H1 (cell line): ENCODE measurements at regions not wholly inside any gene's neighbourhood (a gene's known extent, or its start where the extent isn't known, plus 50 kb on each side); places are given as distances from the start of the nearest gene placed in this dataset.
A peak's percentile ranks its signal among the peaks of the same experiment; 100 is the strongest.

Source experiments
- CTCF ChIA-PET: fragments of 300-600 bp; sonication (Branson Sonifier 250); formaldehyde crosslinking; loops from one replicate; lab custom pipeline; 2021; ENCODE audit not compliant: partially characterized antibody; lab: Charles Lee
- POLR2A ChIA-PET: fragments of 300-600 bp; sonication (Branson Sonifier 250); formaldehyde crosslinking; loops from one replicate; lab custom pipeline; 2021; ENCODE audit warnings: inconsistent platforms; ENCODE audit not compliant: partially characterized antibody; lab: Charles Lee
- DNase-seq, 2 experiments: peaks; one replicate each; pipeline versions ENCODE4 v3.0.0 to v3.0.0-alpha.2; 2010 to 2022; ENCODE audit warnings: low spot score in 2 of 2, low read depth in 1 of 2, mixed read lengths in 1 of 2
- FAIRE-seq: peaks from 2 replicates; lab custom pipeline; 2011; peaks lifted over from hg19 to GRCh38; lab: Jason Lieb, UNC
- H2AFZ ChIP-seq: 2 replicates; pipeline ENCODE4 v1.8.1; 2012; ENCODE audit warnings: low read length, inconsistent platforms
- H2AK5ac ChIP-seq: 2 replicates; pipeline ENCODE4 v1.6.1; 2013; ENCODE audit warnings: low read depth, low read length
- H2BK120ac ChIP-seq: replicated peaks from 2 replicates; pipeline ENCODE3; 2013; ENCODE audit warnings: low read depth, low read length, inconsistent platforms
- H2BK12ac ChIP-seq: 2 replicates; pipeline ENCODE4 v1.6.1; 2013; ENCODE audit warnings: low read depth, low read length
- H2BK15ac ChIP-seq: 2 replicates; pipeline ENCODE4 v1.6.1; 2013; ENCODE audit warnings: low read length
- H2BK20ac ChIP-seq: 2 replicates; pipeline ENCODE4 v1.6.1; 2013; ENCODE audit warnings: low read length
- H2BK5ac ChIP-seq: 2 replicates; pipeline ENCODE4 v1.6.1; 2013; ENCODE audit warnings: low read depth, low read length
- H3K14ac ChIP-seq: 2 replicates; pipeline ENCODE4 v1.6.1; 2013; ENCODE audit warnings: inconsistent platforms; ENCODE audit not compliant: insufficient read length
- H3K18ac ChIP-seq: 2 replicates; pipeline ENCODE4 v1.6.1; 2013; ENCODE audit warnings: low read length; ENCODE audit errors: extremely low read depth
- H3K23ac ChIP-seq: 2 replicates; pipeline ENCODE4 v1.6.1; 2013; ENCODE audit warnings: inconsistent platforms; ENCODE audit not compliant: insufficient read length
- H3K23me2 ChIP-seq: 2 replicates; pipeline ENCODE4 v1.6.1; 2013; ENCODE audit warnings: low read depth, low read length
- H3K27ac ChIP-seq: 2 replicates; pipeline ENCODE4 v1.6.1; 2011; ENCODE audit warnings: low read depth, low read length, inconsistent platforms
- H3K27me3 ChIP-seq, 4 experiments: replicated peaks in 1 of 4; 1 replicate in 1 of 4; 2 replicates in 3 of 4; pipeline versions ENCODE4 v1.6.1 to v1.8.1; 2011 to 2013; ENCODE audit warnings: low read length in 3 of 4, mild to moderate bottlenecking in 3 of 4, inconsistent platforms in 2 of 4, mixed read lengths in 2 of 4, moderate library complexity in 1 of 4; ENCODE audit not compliant: control insufficient read depth in 3 of 4, insufficient read depth in 3 of 4; ENCODE audit errors: extremely low read depth in 1 of 4
- H3K36me3 ChIP-seq, 4 experiments: 2 replicates each; pipeline versions ENCODE4 v1.6.1 to v1.8.1; 2011 to 2013; ENCODE audit warnings: mild to moderate bottlenecking in 4 of 4, low read length in 3 of 4, moderate library complexity in 2 of 4, control low read depth in 1 of 4, inconsistent platforms in 1 of 4; ENCODE audit not compliant: insufficient read depth in 4 of 4, control insufficient read depth in 2 of 4
- H3K4ac ChIP-seq: replicated peaks from 2 replicates; pipeline ENCODE3; 2013; ENCODE audit warnings: low read length, low read depth, mixed read lengths, inconsistent platforms; ENCODE audit not compliant: insufficient read length
- H3K4me1 ChIP-seq, 4 experiments: replicated peaks in 1 of 4; 1 replicate in 1 of 4; 2 replicates in 3 of 4; pipeline versions ENCODE4 v1.6.1 to v1.8.1; 2011 to 2013; ENCODE audit warnings: low read length in 3 of 4, inconsistent platforms in 2 of 4, mixed read lengths in 1 of 4; ENCODE audit not compliant: insufficient read depth in 4 of 4, control insufficient read depth in 3 of 4
- H3K4me2 ChIP-seq, 2 experiments: 2 replicates each; pipeline versions ENCODE4 v1.6.1 to v1.8.1; 2011 to 2013; ENCODE audit warnings: low read depth in 2 of 2, low read length in 2 of 2, control low read depth in 1 of 2, inconsistent platforms in 1 of 2, mild to moderate bottlenecking in 1 of 2; ENCODE audit not compliant: insufficient read depth in 1 of 2
- H3K4me3 ChIP-seq, 4 experiments: fragments of 200-600, 300-600 bp in 1 of 4; sonication (generic), shearing (Covaris generic), sonication (Bioruptor Twin) in 1 of 4; 2 replicates each; pipeline versions ENCODE4 v1.5.1 to v1.8.1; 2011 to 2016; ENCODE audit warnings: low read length in 4 of 4, low read depth in 3 of 4, control low read depth in 2 of 4, inconsistent platforms in 2 of 4, mild to moderate bottlenecking in 2 of 4, mixed read lengths in 1 of 4, moderate library complexity in 1 of 4; ENCODE audit not compliant: insufficient read depth in 2 of 4; ENCODE audit errors: extremely low read depth in 1 of 4
- H3K56ac ChIP-seq: replicated peaks from 2 replicates; pipeline ENCODE3; 2013; ENCODE audit warnings: low read depth, mild to moderate bottlenecking, mixed read lengths, low read length, inconsistent platforms; ENCODE audit not compliant: insufficient read length
- H3K79me1 ChIP-seq: 2 replicates; pipeline ENCODE4 v1.6.1; 2013; ENCODE audit warnings: low read depth, low read length, control low read depth
- H3K79me2 ChIP-seq, 2 experiments: 2 replicates each; pipeline versions ENCODE4 v1.6.1 to v1.8.1; 2012 to 2013; ENCODE audit warnings: low read length in 2 of 2, mild to moderate bottlenecking in 2 of 2, inconsistent platforms in 1 of 2; ENCODE audit not compliant: insufficient read depth in 2 of 2, control insufficient read depth in 1 of 2
- H3K9ac ChIP-seq, 4 experiments: replicated peaks in 1 of 4; 1 replicate in 1 of 4; 2 replicates in 3 of 4; pipeline versions ENCODE4 v1.6.1 to v1.8.1; 2011 to 2013; ENCODE audit warnings: low read depth in 3 of 4, low read length in 3 of 4, control low read depth in 2 of 4, mild to moderate bottlenecking in 2 of 4, moderate library complexity in 2 of 4, inconsistent platforms in 1 of 4; ENCODE audit errors: extremely low read depth in 1 of 4
- H3K9me3 ChIP-seq, 2 experiments: 2 replicates each; pipeline versions ENCODE4 v1.6.1 to v1.8.1; 2012 to 2013; ENCODE audit warnings: mild to moderate bottlenecking in 2 of 2, moderate library complexity in 2 of 2, control low read depth in 1 of 2, inconsistent platforms in 1 of 2, low read depth in 1 of 2, low read length in 1 of 2, mixed read lengths in 1 of 2; ENCODE audit not compliant: insufficient read depth in 2 of 2
- H4K20me1 ChIP-seq, 2 experiments: replicated peaks in 1 of 2; 2 replicates each; pipeline versions ENCODE3 to v1.8.1; 2011 to 2013; ENCODE audit warnings: inconsistent platforms in 2 of 2, low read length in 2 of 2, mild to moderate bottlenecking in 1 of 2; ENCODE audit not compliant: insufficient read depth in 2 of 2, control insufficient read depth in 1 of 2
- H4K5ac ChIP-seq: 2 replicates; pipeline ENCODE4 v1.6.1; 2013; ENCODE audit warnings: low read length, low read depth, mixed read lengths, inconsistent platforms; ENCODE audit not compliant: insufficient read length
- H4K8ac ChIP-seq: 2 replicates; pipeline ENCODE4 v1.8.0; 2013; ENCODE audit warnings: mild to moderate bottlenecking, moderate library complexity, low read length, inconsistent platforms; ENCODE audit not compliant: insufficient read depth; ENCODE audit errors: extremely low read depth
- H4K91ac ChIP-seq: replicated peaks from 2 replicates; pipeline ENCODE3; 2013; ENCODE audit warnings: low read length, mixed read lengths, inconsistent platforms; ENCODE audit not compliant: insufficient read length
- CTCF ChIP-seq, 3 experiments: IDR thresholded peaks; 1 replicate in 2 of 3; 2 replicates in 1 of 3; pipeline versions ENCODE4 v1.5.1 to v1.6.1; 2011; ENCODE audit warnings: low read length in 3 of 3, mild to moderate bottlenecking in 3 of 3, inconsistent platforms in 2 of 3, low read depth in 1 of 3, moderate library complexity in 1 of 3; ENCODE audit not compliant: insufficient read depth in 1 of 3; ENCODE audit errors: control extremely low read depth in 1 of 3
- E2F6 ChIP-seq: IDR thresholded peaks from 2 replicates; pipeline ENCODE4 v1.6.1; 2012; ENCODE audit warnings: inconsistent platforms
- HDAC2 ChIP-seq, 2 experiments: fragments of 300-600 bp in 1 of 2; sonication (generic) in 1 of 2; IDR thresholded peaks; 2 replicates each; pipeline ENCODE4 v1.6.1; 2011 to 2012; ENCODE audit warnings: low read depth in 2 of 2, low read length in 2 of 2, mild to moderate bottlenecking in 2 of 2, moderate library complexity in 2 of 2, borderline replicate concordance in 1 of 2, inconsistent platforms in 1 of 2
- RXRA ChIP-seq: IDR thresholded peaks from 2 replicates; pipeline ENCODE4 v1.6.1; 2011; ENCODE audit warnings: low read depth, mild to moderate bottlenecking, low read length, moderate library complexity; ENCODE audit not compliant: insufficient read depth
- SP4 ChIP-seq: IDR thresholded peaks from 2 replicates; pipeline ENCODE4 v1.6.1; 2012; ENCODE audit warnings: low read length, inconsistent platforms
- ZNF274 ChIP-seq: IDR thresholded peaks from 2 replicates; pipeline ENCODE4 v1.7.0; 2012; ENCODE audit warnings: low read length, borderline replicate concordance; ENCODE audit errors: extremely low read depth
- WGBS, 2 experiments: shearing (Covaris generic) in 1 of 2; methylation state at CpG; one replicate each; pipeline versions ENCODE4 v1.1.6 to v1.1.7; 2013 to 2015; ENCODE audit warnings: low lambda C conversion rate in 2 of 2, mixed read lengths in 2 of 2, inconsistent platforms in 1 of 2, low coverage in 1 of 2, missing lambda C conversion rate in 1 of 2; ENCODE audit not compliant: insufficient replicate concordance in 2 of 2, insufficient coverage in 1 of 2, insufficient read length in 1 of 2; ENCODE audit errors: extremely low coverage in 1 of 2, missing lambda C conversion rate in 1 of 2; 5-methylcytosine and 5-hydroxymethylcytosine counted together

GRCh38 chr17:12472252-12473173 is 193.2 kb upstream of the MYOCD start:
- Histone ChIP-seq H3K9ac (no peak overlapping the region), H2BK5ac (no peak overlapping the region), H3K36me3 (no peaks in the 10 kb centered on the region), H2AK5ac (no peak overlapping the region), H3K4me2 (no peak overlapping the region), H2BK15ac (no peak overlapping the region), H3K23ac (no peak overlapping the region), H3K18ac (no peak overlapping the region), H2AFZ (0 out of 2 replicates have a peak overlapping the region, but pooled peaks have one; percentile 40), H3K9me3 (peaks cover 0 to 3% of the 10 kb centered on the region in 2 experiments; a peak in 1 of 4 replicates), H3K4me1 (no peaks in the 10 kb centered on the region), H3K79me2 (no peaks in the 10 kb centered on the region), H4K91ac (no peak overlapping the region), H3K27ac (no peak overlapping the region), H3K79me1 (no peaks in the 10 kb centered on the region), H3K4ac (no peak overlapping the region), H3K27me3 (peaks cover 0 to 1% (median 0%) of the 10 kb centered on the region in 4 experiments; a peak in 1 of 7 replicates), H4K8ac (no peak overlapping the region), H2BK120ac (no peak overlapping the region), H3K23me2 (no peaks in the 10 kb centered on the region), H4K20me1 (no peaks in the 10 kb centered on the region), H2BK12ac (no peak overlapping the region), H2BK20ac (no peak overlapping the region), H3K4me3 (no peak overlapping the region), H4K5ac (no peak overlapping the region), H3K56ac (no peak overlapping the region), H3K14ac (no peak overlapping the region)
- WGBS, 2 experiments: 81% methylated on average over 7 of the region's 7 CpGs; no CpG with 5 or more reads in 1 of the 2 experiments
- DNase-seq (no peak), FAIRE-seq (no peak)
- ChIA-PET CTCF (interaction anchor here (1.4 kb wide), 1 partner anchor 11 kb away, joined by 3 read pairs; no protein-coding TSS in a partner anchor), POLR2A (no interaction called here)
- TF ChIP-seq HDAC2 (IDR thresholded peaks at IDR 0.05; ENCODE audit: borderline replicate concordance in 1 of 2, low read depth in 2 of 2, low read length in 2 of 2): no peak
- no peak for TF ChIP-seq SP4
- TF ChIP-seq RXRA: no peak
- TF ChIP-seq CTCF (IDR thresholded peaks at IDR 0.05; ENCODE audit: control extremely low read depth in 1 of 3, insufficient read depth in 1 of 3, low read depth in 1 of 3, low read length in 3 of 3): no peak
- TF ChIP-seq ZNF274: no peak
- TF ChIP-seq E2F6: no peak
